Neural progenitor cell (in vitro differentiated cells): ENCODE measurements at regions not wholly inside any gene's neighbourhood (a gene's known extent, or its start where the extent isn't known, plus 50 kb on each side); places are given as distances from the start of the nearest gene placed in this dataset.

Experiments used
- CTCF ChIP-seq: fragments of 200-600 bp; sonication (generic); IDR thresholded peaks from 2 replicates; pipeline ENCODE4 v1.5.1; 2017; ENCODE audit warnings: antibody characterized with exemption, mild to moderate bottlenecking
- EZH2phosphoT487 ChIP-seq: fragments of 200-600 bp; sonication (generic); IDR thresholded peaks from 2 replicates; pipeline ENCODE4 v1.6.1; 2017; ENCODE audit warnings: antibody characterized with exemption

- no peak for TF ChIP-seq CTCF
- no peak for TF ChIP-seq EZH2phosphoT487
Observed at GRCh38 chr15:31537770-31538592, 211.3 kb downstream of the KLF13 start.
